Naive thymus-derived CD4-positive, alpha-beta T cell (primary cell): ENCODE measurements at regions not wholly inside any gene's neighbourhood (a gene's known extent, or its start where the extent isn't known, plus 50 kb on each side); places are given as distances from the start of the nearest gene placed in this dataset.
A peak's percentile ranks its signal among the peaks of the same experiment; 100 is the strongest.

Experiments used
- ATAC-seq: fragments of 150-1000 bp; cut with Tn5 transposase; 2 replicates; pipeline ENCODE4 v1.10.0; 2021; ENCODE audit warnings: mild to moderate bottlenecking, moderate library complexity
- CTCF ChIA-PET: fragments of 350-600 bp; sonication (Branson Sonifier 250); formaldehyde crosslinking; loops from one replicate; lab custom pipeline; 2021; ENCODE audit warnings: antibody characterized with exemption; lab: Charles Lee
- POLR2A ChIA-PET: fragments of 350-600 bp; sonication (Branson Sonifier 250); formaldehyde crosslinking; loops from one replicate; lab custom pipeline; 2021; ENCODE audit warnings: antibody characterized with exemption, inconsistent platforms; lab: Charles Lee
- DNase-seq, 9 donors: peaks; one replicate each; pipeline versions ENCODE4 v3.0.0 to v3.0.0-alpha.2; 2020 to 2022; ENCODE audit warnings: mixed read lengths in 1 of 9
- H3K27ac ChIP-seq: one replicate; pipeline ENCODE4 v1.7.0; 2013; ENCODE audit warnings: mild to moderate bottlenecking, low read depth, low read length, moderate library complexity
- H3K27me3 ChIP-seq, 2 donors: one replicate each; pipeline ENCODE4 v1.7.0; 2013; ENCODE audit warnings: low read length in 2 of 2, mild to moderate bottlenecking in 2 of 2, moderate library complexity in 2 of 2; ENCODE audit not compliant: control insufficient read depth in 2 of 2, insufficient read depth in 2 of 2
- H3K36me3 ChIP-seq, 3 experiments: 1 replicate in 2 of 3; 2 replicates in 1 of 3; pipeline ENCODE4 v1.7.0; 2013; ENCODE audit warnings: low read length in 3 of 3, mild to moderate bottlenecking in 3 of 3, moderate library complexity in 1 of 3; ENCODE audit not compliant: insufficient read depth in 3 of 3, control insufficient read depth in 2 of 3
- H3K4me1 ChIP-seq, 2 donors: one replicate each; pipeline ENCODE4 v1.7.0; 2013; ENCODE audit warnings: low read length in 2 of 2, mild to moderate bottlenecking in 2 of 2, moderate library complexity in 1 of 2; ENCODE audit not compliant: control insufficient read depth in 2 of 2, insufficient read depth in 2 of 2
- H3K4me3 ChIP-seq: 2 replicates; pipeline ENCODE4 v1.7.0; 2013; ENCODE audit warnings: mild to moderate bottlenecking, low read length
- H3K9me3 ChIP-seq, 3 experiments: 1 replicate in 2 of 3; 2 replicates in 1 of 3; pipeline ENCODE4 v1.7.0; 2013; ENCODE audit warnings: low read length in 3 of 3; ENCODE audit not compliant: control insufficient read depth in 2 of 3
- H3K27ac Mint-ChIP-seq, 9 donors: one replicate each; pipeline ENCODE4 v1.8.0; 2020 to 2022; ENCODE audit warnings: mixed read lengths in 9 of 9, mild to moderate bottlenecking in 8 of 9, moderate library complexity in 5 of 9, inconsistent platforms in 2 of 9
- H3K27me3 Mint-ChIP-seq, 5 donors: one replicate each; pipeline ENCODE4 v1.8.0; 2021 to 2022; ENCODE audit warnings: mixed read lengths in 5 of 5, mild to moderate bottlenecking in 1 of 5
- H3K36me3 Mint-ChIP-seq, 5 donors: one replicate each; pipeline ENCODE4 v1.8.0; 2020 to 2022; ENCODE audit warnings: mixed read lengths in 5 of 5, mild to moderate bottlenecking in 3 of 5, inconsistent platforms in 1 of 5
- H3K4me1 Mint-ChIP-seq, 7 donors: one replicate each; pipeline ENCODE4 v1.8.0; 2020 to 2022; ENCODE audit warnings: mixed read lengths in 7 of 7, mild to moderate bottlenecking in 3 of 7, inconsistent platforms in 1 of 7
- H3K4me3 Mint-ChIP-seq, 10 donors: one replicate each; pipeline ENCODE4 v1.8.0; 2020 to 2022; ENCODE audit warnings: mild to moderate bottlenecking in 10 of 10, mixed read lengths in 10 of 10, moderate library complexity in 6 of 10, inconsistent platforms in 2 of 10
- H3K9me3 Mint-ChIP-seq, 11 donors: one replicate each; pipeline ENCODE4 v1.8.0; 2020 to 2022; ENCODE audit warnings: mixed read lengths in 11 of 11, mild to moderate bottlenecking in 4 of 11, inconsistent platforms in 1 of 11, moderate library complexity in 1 of 11
- intact Hi-C, 2 donors: fragments of 100-400 bp; cut with micrococcal nuclease; formaldehyde crosslinking; loops; one replicate each; pipeline ENCODE4 v1.15.1; 2023

- no peak overlapping the region for H3K4me3 ChIP-seq
- no peak for DNase-seq
- H3K4me1 ChIP-seq: no peaks in the 10 kb centered on the region
- ChIA-PET POLR2A (no interaction called here), CTCF (no interaction called here)
- Mint-ChIP-seq H3K27me3 (peaks cover 0 to 28% (median 18%) of the 10 kb centered on the region in 5 donors), H3K9me3 (no peaks in the 10 kb centered on the region), H3K36me3 (peaks cover 0 to 56% (median 0%) of the 10 kb centered on the region in 5 donors), H3K4me1 (peaks cover 0 to 21% (median 0%) of the 10 kb centered on the region in 7 donors), H3K27ac (no peak overlapping the region), H3K4me3 (no peak overlapping the region)
- no peaks in the 10 kb centered on the region for H3K9me3 ChIP-seq
- no peaks in the 10 kb centered on the region for H3K27me3 ChIP-seq
- intact Hi-C loops: no loop called here
- no peak overlapping the region for H3K27ac ChIP-seq
- ATAC-seq: no peak
- H3K36me3 ChIP-seq: no peaks in the 10 kb centered on the region
Measured at GRCh38 chr2:39929531-39929930, 150.5 kb upstream of the THUMPD2 start.

- H3K4me3 Mint-ChIP-seq: no peak overlapping the region
- no peak for ATAC-seq
Measured at GRCh38 chr2:39925312-39925711, 146.3 kb upstream of the THUMPD2 start.

GRCh38 chr2:39923455-39923854 is 144.4 kb upstream of the THUMPD2 start:
- ChIA-PET CTCF (no interaction called here), POLR2A (no interaction called here)
- no peaks in the 10 kb centered on the region for H3K4me1 ChIP-seq
- peak overlapping the region in 1 of 10 donors; percentile 44 for H3K4me3 Mint-ChIP-seq
- H3K27ac ChIP-seq: no peak overlapping the region
- H3K4me3 ChIP-seq: no peak overlapping the region
- no peaks in the 10 kb centered on the region for H3K27me3 ChIP-seq
- H3K36me3 ChIP-seq: no peaks in the 10 kb centered on the region
- peaks cover 0 to 60% (median 0%) of the 10 kb centered on the region in 7 donors for H3K4me1 Mint-ChIP-seq
- H3K9me3 ChIP-seq: no peaks in the 10 kb centered on the region
- H3K36me3 Mint-ChIP-seq: peaks cover 0 to 35% (median 0%) of the 10 kb centered on the region in 5 donors
- no peaks in the 10 kb centered on the region for H3K9me3 Mint-ChIP-seq
- DNase-seq: no peak
- no peak for ATAC-seq
- peaks cover 0 to 28% (median 14%) of the 10 kb centered on the region in 5 donors for H3K27me3 Mint-ChIP-seq
- intact Hi-C loops: loop anchor here in 1 of 2 donors (5.0 kb wide), 1 partner anchor 74 kb away; no protein-coding TSS in a partner anchor
- H3K27ac Mint-ChIP-seq: no peak overlapping the region

More at GRCh38 chr2:39925312-39925711, 146.3 kb upstream of the THUMPD2 start:
- CTCF ChIA-PET: no interaction called here
- Mint-ChIP-seq H3K27me3 (peaks cover 0 to 30% (median 12%) of the 10 kb centered on the region in 5 donors), H3K36me3 (peaks cover 0 to 46% (median 0%) of the 10 kb centered on the region in 5 donors), H3K9me3 (no peaks in the 10 kb centered on the region), H3K4me1 (peaks cover 0 to 44% (median 0%) of the 10 kb centered on the region in 7 donors), H3K27ac (no peak overlapping the region)
- no peaks in the 10 kb centered on the region for H3K36me3 ChIP-seq
- no peaks in the 10 kb centered on the region for H3K4me1 ChIP-seq
- intact Hi-C loops: no loop called here
- no peak overlapping the region for H3K27ac ChIP-seq
- no peaks in the 10 kb centered on the region for H3K27me3 ChIP-seq
- H3K9me3 ChIP-seq: no peaks in the 10 kb centered on the region
- POLR2A ChIA-PET: no interaction called here
- no peak overlapping the region for H3K4me3 ChIP-seq
- no peak for DNase-seq

GRCh38 chr2:39922679-39923405 is 143.8 kb upstream of the THUMPD2 start:
- ATAC-seq (no peak), DNase-seq (no peak)
- Histone ChIP-seq H3K27ac (no peak overlapping the region), H3K4me1 (no peaks in the 10 kb centered on the region), H3K4me3 (no peak overlapping the region), H3K27me3 (no peaks in the 10 kb centered on the region), H3K36me3 (no peaks in the 10 kb centered on the region), H3K9me3 (no peaks in the 10 kb centered on the region)
- Mint-ChIP-seq H3K4me1 (peaks cover 0 to 66% (median 0%) of the 10 kb centered on the region in 7 donors), H3K27ac (no peak overlapping the region), H3K27me3 (peaks cover 0 to 28% (median 9%) of the 10 kb centered on the region in 5 donors), H3K9me3 (no peaks in the 10 kb centered on the region), H3K4me3 (peak overlapping the region in 1 of 10 donors; percentile 29), H3K36me3 (peaks cover 0 to 36% (median 0%) of the 10 kb centered on the region in 5 donors)
- intact Hi-C loops: loop anchor here in 1 of 2 donors (5.0 kb wide), 1 partner anchor 74 kb away; no protein-coding TSS in a partner anchor
- ChIA-PET CTCF (no interaction called here), POLR2A (no interaction called here)

GRCh38 chr2:39920307-39920801 is 141.3 kb upstream of the THUMPD2 start:
- H3K27ac ChIP-seq: no peak overlapping the region
- H3K36me3 ChIP-seq: no peaks in the 10 kb centered on the region
- peaks cover 0 to 17% (median 11%) of the 10 kb centered on the region in 5 donors for H3K27me3 Mint-ChIP-seq
- DNase-seq (peak in 1 of 9 donors; percentile 31), ATAC-seq (no peak)
- ChIA-PET POLR2A (no interaction called here), CTCF (no interaction called here)
- peaks cover 0 to 3% (median 0%) of the 10 kb centered on the region in 11 donors for H3K9me3 Mint-ChIP-seq
- H3K4me1 Mint-ChIP-seq: peaks cover 0 to 69% (median 0%) of the 10 kb centered on the region in 7 donors
- no peaks in the 10 kb centered on the region for H3K9me3 ChIP-seq
- H3K27ac Mint-ChIP-seq: peak overlapping the region in 1 of 9 donors; percentile 86
- no peak overlapping the region for H3K4me3 ChIP-seq
- intact Hi-C loops: loop anchor here in 1 of 2 donors (2.0 to 5.0 kb wide), 2 partner anchors 18 to 77 kb away; no protein-coding TSS in a partner anchor
- H3K4me3 Mint-ChIP-seq: peak overlapping the region in 1 of 10 donors; percentile 89
- H3K36me3 Mint-ChIP-seq: peaks cover 0 to 23% (median 0%) of the 10 kb centered on the region in 5 donors
- no peaks in the 10 kb centered on the region for H3K27me3 ChIP-seq
- no peaks in the 10 kb centered on the region for H3K4me1 ChIP-seq

GRCh38 chr2:39919511-39920306 is 140.7 kb upstream of the THUMPD2 start:
- no peaks in the 10 kb centered on the region for H3K36me3 ChIP-seq
- H3K27me3 ChIP-seq: no peaks in the 10 kb centered on the region
- H3K4me3 ChIP-seq: no peak overlapping the region
- peak overlapping the region in 1 of 9 donors; percentile 86 for H3K27ac Mint-ChIP-seq
- peaks cover 0 to 17% (median 11%) of the 10 kb centered on the region in 5 donors for H3K27me3 Mint-ChIP-seq
- ATAC-seq (no peak), DNase-seq (peak in 1 of 9 donors; percentile 29)
- ChIA-PET POLR2A (no interaction called here), CTCF (interaction anchor here (0.5 kb wide), 1 partner anchor 598 kb away, joined by 3 read pairs; no protein-coding TSS in a partner anchor)
- peaks cover 0 to 3% (median 0%) of the 10 kb centered on the region in 11 donors for H3K9me3 Mint-ChIP-seq
- intact Hi-C loops: loop anchor here in 1 of 2 donors (2.0 to 5.0 kb wide), 2 partner anchors 19 to 78 kb away; no protein-coding TSS in a partner anchor
- peaks cover 0 to 23% (median 0%) of the 10 kb centered on the region in 5 donors for H3K36me3 Mint-ChIP-seq
- H3K4me1 Mint-ChIP-seq: peaks cover 0 to 72% (median 0%) of the 10 kb centered on the region in 7 donors
- peak overlapping the region in 1 of 10 donors; percentile 89 for H3K4me3 Mint-ChIP-seq
- H3K9me3 ChIP-seq: no peaks in the 10 kb centered on the region
- no peak overlapping the region for H3K27ac ChIP-seq
- H3K4me1 ChIP-seq: no peaks in the 10 kb centered on the region
